B cell (primary cell): ENCODE measurements at regions not wholly inside any gene's neighbourhood (a gene's known extent, or its start where the extent isn't known, plus 50 kb on each side); places are given as distances from the start of the nearest gene placed in this dataset.

Experiments
- ATAC-seq: fragments of 200-7000 bp; cut with Tn5 transposase; one replicate; pipeline ENCODE4 v1.10.0; 2021; ENCODE audit warnings: low read depth, mild to moderate bottlenecking, moderate number of reproducible peaks, moderate library complexity
- CTCF ChIA-PET: fragments of 350-600 bp; sonication (Branson Sonifier 250); formaldehyde crosslinking; loops from one replicate; lab custom pipeline; 2021; ENCODE audit warnings: antibody characterized with exemption, inconsistent platforms; lab: Charles Lee
- POLR2A ChIA-PET: fragments of 350-600 bp; sonication (Branson Sonifier 250); formaldehyde crosslinking; loops from one replicate; lab custom pipeline; 2021; ENCODE audit warnings: antibody characterized with exemption; lab: Charles Lee
- DNase-seq: peaks from one replicate; pipeline ENCODE4 v3.0.0; 2013
- H2AFZ ChIP-seq: 2 replicates; pipeline ENCODE4 v1.6.1; 2012; ENCODE audit warnings: mild to moderate bottlenecking, low read depth, low read length; ENCODE audit not compliant: insufficient read depth, poor library complexity, severe bottlenecking
- H3K27ac ChIP-seq, 2 donors: 1 replicate in 1 of 2; 2 replicates in 1 of 2; pipeline ENCODE4 v1.5.1; 2012 to 2013; ENCODE audit warnings: low read length in 2 of 2, mild to moderate bottlenecking in 2 of 2, moderate library complexity in 1 of 2
- H3K27me3 ChIP-seq, 4 experiments: fragments of 200-600 bp in 1 of 4; sonication (generic) in 1 of 4; replicated peaks in 1 of 4; 1 replicate in 2 of 4; 2 replicates in 2 of 4; pipeline versions ENCODE4 v1.6.1 to v1.7.0; 2013 to 2016; ENCODE audit warnings: low read length in 3 of 4, mild to moderate bottlenecking in 2 of 4, mixed read lengths in 1 of 4, moderate library complexity in 1 of 4; ENCODE audit not compliant: insufficient read depth in 4 of 4, control insufficient read depth in 3 of 4; ENCODE audit errors: control extremely low read depth in 1 of 4
- H3K36me3 ChIP-seq, 2 experiments: replicated peaks in 1 of 2; 1 replicate in 1 of 2; 2 replicates in 1 of 2; pipeline versions ENCODE4 v1.6.1 to v1.7.1; 2013; ENCODE audit warnings: low read length in 1 of 2; ENCODE audit not compliant: insufficient read depth in 2 of 2, control insufficient read depth in 1 of 2; ENCODE audit errors: control extremely low read depth in 1 of 2, extremely low read depth in 1 of 2
- H3K4me1 ChIP-seq, 2 donors: fragments of 200-600 bp in 1 of 2; sonication (generic) in 1 of 2; 1 replicate in 1 of 2; 2 replicates in 1 of 2; pipeline versions ENCODE4 v1.5.1 to v1.6.1; 2013 to 2017; ENCODE audit warnings: low read length in 2 of 2; ENCODE audit not compliant: control insufficient read depth in 2 of 2, insufficient read depth in 2 of 2
- H3K4me2 ChIP-seq: replicated peaks from 2 replicates; pipeline ENCODE3; 2012; ENCODE audit warnings: mild to moderate bottlenecking, low read depth, low read length; ENCODE audit not compliant: poor library complexity, severe bottlenecking
- H3K4me3 ChIP-seq, 5 experiments: fragments of 200-600 bp in 1 of 5; sonication (generic) in 1 of 5; 1 replicate in 3 of 5; 2 replicates in 2 of 5; pipeline versions ENCODE4 v1.5.1 to v1.7.0; 2011 to 2016; ENCODE audit warnings: low read length in 4 of 5, mild to moderate bottlenecking in 4 of 5, low read depth in 2 of 5, control low read depth in 1 of 5, moderate library complexity in 1 of 5; ENCODE audit not compliant: insufficient read depth in 1 of 5; ENCODE audit errors: control extremely low read depth in 1 of 5, extremely low read depth in 1 of 5
- H3K79me2 ChIP-seq: fragments of 200-600 bp; sonication (generic); one replicate; pipeline ENCODE4 v1.6.0; 2016; ENCODE audit warnings: low read length; ENCODE audit not compliant: control insufficient read depth, insufficient read depth
- H3K9ac ChIP-seq: fragments of 200-600 bp; sonication (generic); 2 replicates; pipeline ENCODE4 v1.6.1; 2017; ENCODE audit warnings: mild to moderate bottlenecking, low read length, moderate library complexity
- H3K9me3 ChIP-seq, 3 donors: one replicate each; pipeline versions ENCODE4 v1.6.1 to v1.7.1; 2013; ENCODE audit warnings: low read length in 2 of 3; ENCODE audit not compliant: control insufficient read depth in 2 of 3, insufficient read depth in 1 of 3; ENCODE audit errors: control extremely low read depth in 1 of 3
- H4K20me1 ChIP-seq: 2 replicates; pipeline ENCODE4 v1.6.0; 2012; ENCODE audit warnings: mild to moderate bottlenecking, low read length; ENCODE audit not compliant: insufficient read depth, control insufficient read depth, poor library complexity, severe bottlenecking
- H3K27ac Mint-ChIP-seq: one replicate; pipeline ENCODE4 v1.8.0; 2021; ENCODE audit warnings: mixed read lengths
- H3K27me3 Mint-ChIP-seq: one replicate; pipeline ENCODE4 v1.8.0; 2021; ENCODE audit warnings: mixed read lengths
- H3K4me1 Mint-ChIP-seq: one replicate; pipeline ENCODE4 v1.8.0; 2021; ENCODE audit warnings: mixed read lengths
- H3K4me3 Mint-ChIP-seq: one replicate; pipeline ENCODE4 v1.8.0; 2021; ENCODE audit warnings: mixed read lengths
- H3K9me3 Mint-ChIP-seq: one replicate; pipeline ENCODE4 v1.8.0; 2022; ENCODE audit warnings: mixed read lengths; ENCODE audit not compliant: insufficient read depth
- EZH2 ChIP-seq: IDR thresholded peaks from 2 replicates; pipeline ENCODE4 v1.6.1; 2012; ENCODE audit warnings: borderline replicate concordance, low read depth, mild to moderate bottlenecking, moderate library complexity, low read length; ENCODE audit not compliant: insufficient read depth, poor library complexity, severe bottlenecking
- WGBS: methylation state at CpG from one replicate; pipeline ENCODE4 v1.1.5; 2013; ENCODE audit warnings: missing lambda C conversion rate; ENCODE audit not compliant: insufficient coverage; 5-methylcytosine and 5-hydroxymethylcytosine counted together
- intact Hi-C: fragments of 100-400 bp; cut with micrococcal nuclease; formaldehyde crosslinking; loops from one replicate; pipeline ENCODE4 v1.10.0; 2022
- TF ChIP-seq, protein P1 (sequence below): fragments of 200-600 bp; IDR thresholded peaks from one replicate; pipeline ENCODE4 v1.8.0; 2022; ENCODE audit warnings: antibody characterized with exemption, mild to moderate bottlenecking

DNA sequence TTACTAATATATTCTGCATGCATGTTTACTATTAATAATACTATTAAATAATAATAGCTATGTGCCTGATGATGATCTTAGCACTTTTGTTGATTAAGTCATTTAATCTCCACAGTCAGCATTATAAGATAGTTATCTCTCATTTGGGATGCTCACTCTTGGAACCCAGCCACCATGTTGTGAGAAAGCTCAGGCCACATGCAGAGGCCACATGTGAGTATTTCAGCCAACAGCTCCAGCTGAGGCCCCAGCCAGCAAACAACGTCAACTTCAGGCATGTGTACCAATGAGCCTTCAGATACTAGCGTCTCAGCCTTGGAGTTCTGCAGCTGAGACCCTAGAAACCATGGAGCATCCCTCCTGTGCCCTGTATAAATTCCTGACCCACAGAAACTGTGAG is 798.1 kb upstream of the LRRC4C start:
- H3K27me3 Mint-ChIP-seq = no peaks in the 10 kb centered on the region
- ChIA-PET POLR2A (no interaction called here), CTCF (no interaction called here)
- TF ChIP-seq, protein P1, sequence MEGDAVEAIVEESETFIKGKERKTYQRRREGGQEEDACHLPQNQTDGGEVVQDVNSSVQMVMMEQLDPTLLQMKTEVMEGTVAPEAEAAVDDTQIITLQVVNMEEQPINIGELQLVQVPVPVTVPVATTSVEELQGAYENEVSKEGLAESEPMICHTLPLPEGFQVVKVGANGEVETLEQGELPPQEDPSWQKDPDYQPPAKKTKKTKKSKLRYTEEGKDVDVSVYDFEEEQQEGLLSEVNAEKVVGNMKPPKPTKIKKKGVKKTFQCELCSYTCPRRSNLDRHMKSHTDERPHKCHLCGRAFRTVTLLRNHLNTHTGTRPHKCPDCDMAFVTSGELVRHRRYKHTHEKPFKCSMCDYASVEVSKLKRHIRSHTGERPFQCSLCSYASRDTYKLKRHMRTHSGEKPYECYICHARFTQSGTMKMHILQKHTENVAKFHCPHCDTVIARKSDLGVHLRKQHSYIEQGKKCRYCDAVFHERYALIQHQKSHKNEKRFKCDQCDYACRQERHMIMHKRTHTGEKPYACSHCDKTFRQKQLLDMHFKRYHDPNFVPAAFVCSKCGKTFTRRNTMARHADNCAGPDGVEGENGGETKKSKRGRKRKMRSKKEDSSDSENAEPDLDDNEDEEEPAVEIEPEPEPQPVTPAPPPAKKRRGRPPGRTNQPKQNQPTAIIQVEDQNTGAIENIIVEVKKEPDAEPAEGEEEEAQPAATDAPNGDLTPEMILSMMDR = no peak
- TF ChIP-seq EZH2 = no peak
- no peak overlapping the region for H3K4me2 ChIP-seq
- H3K36me3 ChIP-seq = no peaks in the 10 kb centered on the region
- no peaks in the 10 kb centered on the region for H3K27me3 ChIP-seq
- no peaks in the 10 kb centered on the region for H3K4me1 ChIP-seq
- H3K79me2 ChIP-seq = no peaks in the 10 kb centered on the region
- no peak for ATAC-seq
- no peak overlapping the region for H3K4me3 ChIP-seq
- 0% methylated on average over 1 of the region's 2 CpGs for WGBS
- no peaks in the 10 kb centered on the region for H4K20me1 ChIP-seq
- peaks cover 4% of the 10 kb centered on the region for H3K4me1 Mint-ChIP-seq
- H3K9ac ChIP-seq = no peak overlapping the region
- no peak overlapping the region for H3K27ac Mint-ChIP-seq
- H2AFZ ChIP-seq = no peak overlapping the region
- no peaks in the 10 kb centered on the region for H3K9me3 Mint-ChIP-seq
- H3K9me3 ChIP-seq = no peaks in the 10 kb centered on the region
- intact Hi-C loops = no loop called here
- H3K4me3 Mint-ChIP-seq = no peak overlapping the region
- no peak for DNase-seq
- H3K27ac ChIP-seq = no peak overlapping the region

DNA sequence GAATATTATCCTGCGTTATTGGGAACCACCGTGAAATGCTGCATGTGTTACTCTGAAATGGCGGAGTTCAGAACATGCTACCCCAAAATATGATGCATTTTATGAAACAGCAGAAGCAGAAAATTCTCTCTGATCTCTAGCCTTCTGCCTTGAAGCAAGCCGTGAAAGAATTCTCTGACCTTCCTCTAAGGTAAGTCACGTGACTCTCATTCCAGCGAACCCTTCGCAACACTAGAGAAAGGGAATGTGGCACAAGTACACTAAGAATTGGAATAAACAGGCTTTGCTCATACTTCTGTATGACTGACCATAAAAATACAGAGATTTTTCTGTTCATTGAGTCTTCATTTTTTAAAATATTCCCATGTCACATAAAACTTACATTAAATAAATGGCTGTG is 805.6 kb upstream of the LRRC4C start:
- CTCF ChIA-PET = no interaction called here
- TF ChIP-seq, protein P1 = no peak
- no peak for TF ChIP-seq EZH2
- Histone ChIP-seq H3K27ac (no peak overlapping the region), H3K9ac (no peak overlapping the region), H3K4me3 (no peak overlapping the region), H4K20me1 (no peaks in the 10 kb centered on the region), H3K79me2 (no peaks in the 10 kb centered on the region), H3K27me3 (no peaks in the 10 kb centered on the region), H3K4me1 (no peaks in the 10 kb centered on the region), H3K4me2 (no peak overlapping the region), H3K36me3 (no peaks in the 10 kb centered on the region), H2AFZ (no peak overlapping the region), H3K9me3 (peaks cover 0 to 1% (median 0%) of the 10 kb centered on the region in 3 donors)
- Mint-ChIP-seq H3K4me1 (no peaks in the 10 kb centered on the region), H3K27ac (no peak overlapping the region), H3K27me3 (no peaks in the 10 kb centered on the region), H3K4me3 (no peak overlapping the region), H3K9me3 (no peaks in the 10 kb centered on the region)
- POLR2A ChIA-PET = no interaction called here
- WGBS = 92% methylated on average over 2 of the region's 7 CpGs
- DNase-seq = no peak
- intact Hi-C loops = no loop called here
- no peak for ATAC-seq
